GM12874 (cell line): ENCODE measurements at regions not wholly inside any gene's neighbourhood (a gene's known extent, or its start where the extent isn't known, plus 50 kb on each side); places are given as distances from the start of the nearest gene placed in this dataset.

Source experiments
- CTCF ChIP-seq: IDR thresholded peaks from 2 replicates; pipeline ENCODE4 v1.5.1; 2011; ENCODE audit warnings: low read depth, mild to moderate bottlenecking, control low read depth, low read length, moderate library complexity; ENCODE audit not compliant: insufficient read depth

GRCh38 chr18:47531717-47532116 lies 280.3 kb upstream of the SKOR2 start:
- TF ChIP-seq CTCF = 0 out of 2 replicates have a peak, but pooled peaks have one; percentile 26

GRCh38 chr18:47530695-47531094 lies 279.2 kb upstream of the SKOR2 start:
- TF ChIP-seq CTCF = no peak

- TF ChIP-seq CTCF = no peak
Measured at GRCh38 chr18:47528343-47528742, 276.9 kb upstream of the SKOR2 start.

GRCh38 chr18:47526147-47526546 lies 274.7 kb upstream of the SKOR2 start:
- no peak for TF ChIP-seq CTCF

GRCh38 chr18:47522359-47522758 lies 270.9 kb upstream of the SKOR2 start:
- no peak for TF ChIP-seq CTCF

GRCh38 chr18:47520263-47520662 lies 268.8 kb upstream of the SKOR2 start:
- no peak for TF ChIP-seq CTCF

- TF ChIP-seq CTCF = no peak
Measured at GRCh38 chr18:47519706-47520105, 268.2 kb upstream of the SKOR2 start.

GRCh38 chr18:47519277-47519676 lies 267.8 kb upstream of the SKOR2 start:
- no peak for TF ChIP-seq CTCF
